Retinal pigment epithelial cell (primary cell): ENCODE measurements at regions not wholly inside any gene's neighbourhood (a gene's known extent, or its start where the extent isn't known, plus 50 kb on each side); places are given as distances from the start of the nearest gene placed in this dataset.

Source experiments
- DNase-seq: peaks from one replicate; pipeline ENCODE4 v3.0.0-alpha.2; 2010; ENCODE audit warnings: low read depth
- H3K4me3 ChIP-seq: 2 replicates; pipeline ENCODE4 v1.5.1; 2011; ENCODE audit warnings: mild to moderate bottlenecking, low read length, control low read depth, moderate library complexity
- CTCF ChIP-seq: conservative IDR thresholded peaks from 2 replicates; pipeline ENCODE4 v1.5.1; 2011; ENCODE audit warnings: low read depth, low read length, control low read depth, inconsistent platforms

GRCh38 chr4:26173619-26174018 is 147.2 kb upstream of the RBPJ start:
- no peak for DNase-seq
- no peak overlapping the region for H3K4me3 ChIP-seq
- TF ChIP-seq CTCF, result no peak

- H3K4me3 ChIP-seq, result no peak overlapping the region
- no peak for DNase-seq
- TF ChIP-seq CTCF, result no peak
These were observed 146.8 kb upstream of the RBPJ start for GRCh38 chr4:26174027-26174426.

GRCh38 chr4:26175006-26175786 is 145.6 kb upstream of the RBPJ start:
- no peak for DNase-seq
- no peak overlapping the region for H3K4me3 ChIP-seq
- no peak for TF ChIP-seq CTCF

GRCh38 chr4:26175905-26176470 is 144.8 kb upstream of the RBPJ start:
- TF ChIP-seq CTCF, result no peak
- no peak for DNase-seq
- H3K4me3 ChIP-seq, result no peak overlapping the region

- no peak overlapping the region for H3K4me3 ChIP-seq
- DNase-seq, result peak; percentile 85
- TF ChIP-seq CTCF, result no peak
These were observed 144.1 kb upstream of the RBPJ start for GRCh38 chr4:26176598-26177149.

- DNase-seq, result no peak
- no peak overlapping the region for H3K4me3 ChIP-seq
- no peak for TF ChIP-seq CTCF
These were observed 142.0 kb upstream of the RBPJ start for GRCh38 chr4:26178854-26179253.

- H3K4me3 ChIP-seq, result no peak overlapping the region
- no peak for DNase-seq
- no peak for TF ChIP-seq CTCF
These were observed 141.5 kb upstream of the RBPJ start for GRCh38 chr4:26179316-26179760.
